ENCODE measurements at regions not wholly inside any gene's neighbourhood (a gene's known extent, or its start where the extent isn't known, plus 50 kb on each side); places are given as distances from the start of the nearest gene placed in this dataset.

DNA sequence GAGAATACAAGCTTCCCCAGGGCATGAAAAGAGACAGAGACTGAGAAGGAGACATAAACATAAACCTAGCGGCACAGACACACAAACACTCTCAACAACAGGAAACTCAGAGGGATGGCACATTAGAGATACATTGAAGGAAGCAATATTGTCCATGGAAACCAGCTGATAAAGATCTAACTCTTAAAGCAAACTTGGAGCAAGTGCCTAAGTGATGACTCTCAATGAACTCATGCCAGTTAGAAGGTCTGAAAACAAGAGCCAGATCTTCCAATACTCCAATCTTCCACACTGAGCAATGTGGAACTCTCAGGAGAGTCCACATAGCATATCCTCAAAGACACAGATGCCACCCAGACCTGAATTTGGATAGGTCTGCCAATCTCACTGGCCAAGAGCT lies 168.8 kb upstream of the ISX start:
- DNase-seq (no peak), ATAC-seq (no peak)
- intact Hi-C loops (cut with DNase I) = no loop called here

DNA sequence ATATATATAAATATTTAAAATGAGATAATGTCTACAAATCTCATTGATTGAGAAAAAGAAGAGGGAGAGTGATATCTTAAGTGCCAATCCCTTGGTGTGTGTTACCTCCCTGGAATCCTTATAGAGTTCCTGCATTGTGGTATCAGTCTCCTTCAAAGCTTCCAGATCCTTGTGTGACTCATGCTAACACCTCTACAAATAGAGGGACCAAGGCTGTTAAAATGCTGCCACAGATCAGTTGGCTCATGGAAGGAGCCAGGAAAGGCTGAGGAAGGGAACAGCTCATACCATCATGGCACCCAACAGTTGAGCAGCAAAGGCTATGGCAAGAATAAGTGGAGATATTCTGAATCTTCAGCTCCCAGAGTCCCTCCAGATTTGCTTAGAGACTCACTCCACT lies 163.6 kb upstream of the ISX start:
- intact Hi-C loops (cut with DNase I) = no loop called here
- DNase-seq (no peak), ATAC-seq (no peak)

DNA sequence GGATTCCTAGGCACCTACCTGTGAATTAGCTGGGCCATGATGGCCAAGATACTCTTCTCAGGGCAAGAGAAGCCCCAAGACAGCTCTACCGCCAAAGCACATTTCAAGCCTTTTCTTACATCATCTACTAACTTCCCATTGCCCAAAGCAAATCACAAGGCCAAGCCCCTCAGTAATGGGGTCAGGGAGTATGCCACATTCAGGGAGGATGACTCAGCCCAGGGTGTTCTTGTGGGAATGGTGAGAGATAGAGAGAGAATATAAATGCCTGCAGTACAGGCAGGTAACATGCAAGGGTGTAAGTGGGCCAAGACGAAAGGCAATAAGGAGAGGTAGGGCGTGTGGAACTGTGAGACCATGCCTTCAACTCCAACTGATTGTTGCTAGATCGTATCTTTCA lies 162.5 kb upstream of the ISX start:
- no peak for ATAC-seq
- intact Hi-C loops (cut with DNase I) = no loop called here

DNA sequence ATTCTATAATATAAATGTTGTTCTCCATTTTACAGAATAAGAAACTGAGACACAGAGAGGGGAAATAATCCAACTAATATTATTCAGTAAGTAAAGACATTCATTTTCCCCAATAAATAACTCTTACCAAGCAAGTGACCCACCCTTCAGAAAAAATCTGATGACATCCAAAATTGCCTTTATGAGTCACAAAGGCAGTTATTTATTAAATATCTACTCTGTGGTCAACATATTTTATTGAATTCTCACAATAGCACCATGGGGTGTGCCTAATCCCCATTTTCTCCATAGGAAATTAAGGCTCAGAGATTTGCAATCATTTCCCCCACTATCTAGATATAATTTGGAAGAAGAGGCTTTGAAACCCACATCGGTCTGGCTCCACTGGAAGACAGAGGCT lies 161.5 kb upstream of the ISX start:
- DNase-seq (no peak), ATAC-seq (no peak)
- intact Hi-C loops (cut with DNase I) = no loop called here

More for the DNA sequence above, 162.5 kb upstream of the ISX start:
- no peak for DNase-seq

- intact Hi-C loops (cut with DNase I) = no loop called here
- DNase-seq (no peak), ATAC-seq (no peak)
Measured at GRCh38 chr22:34913826-34914225, 152.1 kb upstream of the ISX start.

DNA sequence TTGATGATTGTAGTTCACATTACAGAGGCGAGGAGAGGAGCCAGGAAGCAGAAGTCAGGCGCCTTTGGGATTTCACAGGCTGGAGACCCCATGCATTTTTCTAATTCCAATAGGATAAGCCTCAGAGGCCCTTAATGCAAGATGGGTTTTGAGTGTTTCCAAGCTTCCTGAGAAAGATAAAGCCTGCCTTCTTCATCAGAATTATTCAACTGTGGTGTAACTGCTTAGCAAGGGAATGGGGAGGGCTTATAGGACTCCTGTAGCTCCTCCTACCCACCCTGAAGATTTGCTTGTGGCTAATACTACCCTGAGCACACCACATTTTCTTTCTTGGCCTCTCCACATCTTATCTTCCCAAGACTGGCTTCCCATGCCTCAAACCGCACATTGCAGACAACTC lies 151.1 kb upstream of the ISX start:
- intact Hi-C loops (cut with DNase I) = no loop called here
- ATAC-seq (peak; percentile 15 to 68), DNase-seq (no peak)

DNA sequence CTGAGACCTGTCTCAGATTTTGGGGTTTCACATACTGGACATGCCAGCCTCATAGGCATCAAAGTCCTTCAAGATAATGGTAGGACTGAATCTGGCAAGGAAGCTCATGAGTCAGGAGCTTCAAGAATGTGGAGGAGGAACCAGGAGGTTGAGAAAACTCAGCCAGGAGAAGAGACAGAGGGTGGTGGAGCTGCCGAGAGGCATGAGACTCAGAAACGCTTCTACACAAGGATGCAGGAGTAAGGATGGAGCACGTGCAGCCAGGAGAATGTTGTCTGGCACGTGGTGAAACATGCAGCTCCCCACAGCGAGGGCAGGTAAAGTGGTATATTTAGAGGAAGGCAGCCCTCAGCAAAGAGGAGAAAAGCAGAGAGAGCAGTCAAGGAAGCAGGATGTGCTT lies 148.7 kb upstream of the ISX start:
- no peak for DNase-seq
- intact Hi-C loops (cut with DNase I) = no loop called here
- peak in 1 of 2 donors; percentile 90 for ATAC-seq

- intact Hi-C loops (cut with DNase I) = no loop called here
- DNase-seq (no peak), ATAC-seq (no peak)
Measured at GRCh38 chr22:34931026-34931425, 134.9 kb upstream of the ISX start.

DNA sequence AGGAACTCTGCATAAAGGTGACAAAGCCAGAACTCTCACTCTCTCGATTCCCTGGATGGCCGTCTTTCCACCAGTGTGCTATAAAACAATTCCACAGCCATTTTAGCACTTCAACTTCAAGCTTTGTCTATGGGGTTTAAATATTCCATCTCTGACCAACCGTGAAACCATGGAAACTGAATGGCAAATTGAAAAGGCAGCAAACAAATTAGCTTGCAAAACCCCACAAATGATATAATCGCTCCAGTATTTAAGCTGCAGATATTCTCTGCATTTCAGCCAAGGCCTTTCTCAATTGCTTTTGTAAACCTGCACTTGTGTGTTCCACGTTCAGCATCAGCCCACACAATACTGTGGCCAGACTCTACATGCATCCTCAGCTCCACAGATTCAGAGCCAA lies 131.7 kb upstream of the ISX start:
- no peak for DNase-seq
- ATAC-seq = no peak
- intact Hi-C loops (cut with DNase I) = no loop called here

GRCh38 chr22:34943830-34944229 lies 122.1 kb upstream of the ISX start:
- intact Hi-C loops (cut with DNase I) = no loop called here
- ATAC-seq (no peak), DNase-seq (no peak)

GRCh38 chr22:34946339-34946985 lies 119.5 kb upstream of the ISX start:
- no peak for ATAC-seq
- intact Hi-C loops (cut with DNase I) = no loop called here

GRCh38 chr22:34950489-34950888 lies 115.5 kb upstream of the ISX start:
- intact Hi-C loops (cut with DNase I) = no loop called here
- ATAC-seq = no peak

More at GRCh38 chr22:34946339-34946985, 119.5 kb upstream of the ISX start:
- no peak for DNase-seq

DNA sequence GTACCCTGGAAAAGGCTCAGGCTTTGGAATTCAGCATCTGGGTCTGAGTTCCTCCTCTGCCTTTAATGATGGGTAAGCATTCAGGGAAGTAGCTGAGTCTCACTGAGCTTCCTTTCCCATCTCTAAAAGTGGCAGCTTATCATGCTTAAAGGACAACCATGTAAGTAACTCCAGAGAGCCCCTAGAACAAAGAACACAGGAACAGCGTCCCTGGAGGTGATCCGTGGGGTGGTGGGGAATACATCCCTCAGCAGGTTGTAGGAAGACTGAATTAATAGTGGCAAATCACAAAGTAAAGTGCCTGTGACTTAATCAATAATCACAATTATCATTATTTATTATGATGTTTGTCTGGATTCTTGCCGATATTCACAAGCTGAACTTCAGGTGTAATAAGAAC lies 114.7 kb upstream of the ISX start:
- ATAC-seq (no peak), DNase-seq (no peak)
- intact Hi-C loops (cut with DNase I) = no loop called here

More at GRCh38 chr22:34950489-34950888, 115.5 kb upstream of the ISX start:
- no peak for DNase-seq

DNA sequence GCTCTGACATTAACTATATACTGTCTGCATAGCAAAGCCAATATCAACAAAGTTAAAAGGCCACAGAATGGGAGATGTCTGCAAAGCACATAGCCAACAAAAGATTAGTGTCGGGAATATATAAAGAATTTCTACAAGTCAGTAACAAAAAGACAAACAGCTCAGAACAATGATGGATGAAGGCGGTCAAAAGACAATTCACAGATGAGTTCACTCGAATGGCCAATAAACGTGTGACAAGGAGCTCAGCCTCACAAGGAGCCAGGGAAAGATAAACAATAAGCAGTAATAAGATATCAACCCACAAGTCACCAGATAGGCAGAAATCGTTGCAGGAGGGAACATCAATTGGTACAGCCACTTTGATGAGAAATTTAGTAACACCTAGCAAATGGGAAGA lies 106.0 kb upstream of the ISX start:
- intact Hi-C loops (cut with DNase I) = no loop called here
- DNase-seq (no peak), ATAC-seq (no peak)

- intact Hi-C loops (cut with DNase I) = no loop called here
- DNase-seq (no peak), ATAC-seq (no peak)
Measured at GRCh38 chr22:34966980-34967565, 98.9 kb upstream of the ISX start.

DNA sequence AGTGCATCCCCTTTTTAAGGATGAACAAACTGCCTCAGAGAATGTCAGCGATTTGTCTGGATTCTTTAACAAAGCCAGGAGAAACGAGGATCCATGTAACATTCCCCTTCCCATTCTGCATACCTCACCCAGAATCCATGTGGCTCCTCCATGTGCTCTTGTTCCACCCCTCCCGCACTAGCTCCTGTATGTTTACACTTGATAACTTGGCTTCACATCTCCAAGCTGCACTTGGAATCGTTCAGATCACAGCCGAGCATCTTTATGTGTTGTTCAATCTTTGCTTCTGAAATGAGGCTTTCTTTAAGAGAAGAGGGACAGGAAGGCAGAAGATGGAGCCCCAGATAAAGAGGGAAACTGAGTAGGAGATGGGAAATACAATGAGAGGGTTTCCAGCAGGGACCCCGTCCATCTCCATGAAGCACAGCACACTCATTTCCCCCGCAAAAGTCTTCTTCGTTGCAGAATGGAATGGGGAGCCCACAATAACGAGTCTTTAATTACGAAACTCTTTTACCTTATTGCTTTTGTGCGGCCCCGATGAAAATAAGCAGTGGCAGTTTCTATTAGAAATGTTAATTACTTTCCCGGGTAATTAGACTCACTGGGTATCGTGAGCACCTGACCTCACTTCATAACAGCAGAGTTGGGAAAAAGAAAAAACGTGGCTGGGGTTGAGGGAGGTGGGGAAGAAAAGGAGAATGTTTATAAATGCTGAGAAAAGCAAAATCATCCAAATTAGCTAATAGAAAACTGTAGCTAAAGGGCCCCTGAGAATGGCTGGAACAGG lies 96.8 kb upstream of the ISX start:
- intact Hi-C loops (cut with DNase I) = no loop called here
- ATAC-seq (no peak), DNase-seq (no peak)

GRCh38 chr22:34971456-34971855 lies 94.5 kb upstream of the ISX start:
- ATAC-seq (no peak), DNase-seq (no peak)
- intact Hi-C loops (cut with DNase I) = no loop called here

DNA sequence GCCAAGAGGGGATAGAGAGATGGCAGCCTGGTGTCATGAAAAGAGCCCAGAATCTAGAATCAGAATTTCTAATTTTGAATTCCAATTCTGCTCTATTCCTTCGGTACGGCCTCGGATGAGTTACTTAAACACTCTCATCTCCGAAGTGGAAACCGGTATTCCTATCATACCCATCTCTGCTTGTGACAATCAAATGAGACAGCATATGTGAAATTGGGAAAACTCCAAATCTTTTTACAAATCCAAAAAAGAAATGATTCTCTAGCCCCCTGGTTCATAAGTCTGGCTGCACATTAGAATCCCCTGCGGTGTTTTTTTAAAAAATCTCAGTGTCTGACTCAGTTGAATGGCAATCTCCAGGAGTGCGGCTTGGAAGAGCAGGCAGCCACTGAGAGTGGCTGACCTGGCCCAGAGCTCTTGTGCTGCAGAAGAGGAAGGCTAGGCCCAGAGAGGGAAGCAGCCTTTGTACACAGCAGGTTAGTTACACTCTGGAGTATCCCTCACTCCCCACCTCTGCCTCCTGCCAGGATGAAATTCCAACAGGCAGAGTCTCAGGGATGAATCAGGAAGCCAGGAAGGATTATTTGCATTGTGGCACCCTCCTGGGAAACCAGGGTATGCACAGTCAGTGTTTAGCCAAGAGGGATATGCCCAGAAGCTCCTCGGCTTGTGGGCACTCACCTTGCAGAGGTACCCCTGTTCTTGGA lies 93.6 kb upstream of the ISX start:
- DNase-seq = no peak
- intact Hi-C loops (cut with DNase I) = no loop called here
- ATAC-seq = no peak

DNA sequence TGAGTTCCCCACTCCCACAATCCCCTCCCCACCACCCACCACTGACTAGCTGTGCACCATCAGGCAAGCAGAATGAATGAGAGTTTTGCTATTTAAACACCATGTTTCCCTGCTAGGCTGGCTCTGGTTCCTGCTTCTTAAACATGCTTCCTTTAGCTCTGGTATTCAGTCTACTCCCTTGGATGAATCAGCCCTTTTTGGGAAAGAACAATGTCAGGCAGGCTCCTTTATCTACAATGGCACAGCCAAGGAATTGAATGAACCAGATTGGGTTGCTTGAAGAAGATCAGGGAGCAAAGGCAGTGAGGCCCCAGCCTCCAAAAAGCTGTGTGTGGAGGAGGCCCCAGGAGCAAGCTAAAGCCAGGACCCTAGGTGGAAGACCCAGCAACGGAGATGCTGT lies 92.9 kb upstream of the ISX start:
- DNase-seq (no peak), ATAC-seq (no peak)
- intact Hi-C loops (cut with DNase I) = no loop called here

GRCh38 chr22:34973926-34974325 lies 92.0 kb upstream of the ISX start:
- intact Hi-C loops (cut with DNase I) = no loop called here
- DNase-seq (no peak), ATAC-seq (no peak)

Measured in left cardiac atrium (tissue), 4 donors.